ENCODE measurements at regions not wholly inside any gene's neighbourhood (a gene's known extent, or its start where the extent isn't known, plus 50 kb on each side); places are given as distances from the start of the nearest gene placed in this dataset.

DNA sequence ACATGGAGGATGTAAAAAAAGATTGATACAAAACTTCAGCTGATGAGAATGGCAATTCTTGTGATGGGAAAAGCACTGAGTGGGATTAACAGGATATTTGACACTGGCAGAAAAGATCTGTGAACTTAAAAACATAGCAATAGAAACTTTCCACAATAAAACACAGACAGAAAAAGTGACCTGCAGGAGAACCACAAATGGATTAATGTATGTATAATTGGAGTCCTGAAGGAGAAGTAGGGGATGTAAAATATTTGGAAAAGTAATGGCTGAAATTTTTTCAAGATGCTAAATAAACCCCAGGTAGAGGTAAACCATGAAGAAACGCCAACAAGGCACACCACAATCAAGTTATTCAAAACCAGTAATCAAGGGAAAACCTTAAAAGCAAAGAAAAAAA lies 130.8 kb upstream of the C14orf180 start:
- Histone ChIP-seq H3K4me3 (no peak overlapping the region), H3K9me2 (ENCODE audit: insufficient read depth) (no peaks in the 10 kb centered on the region), H3K4me2 (no peak overlapping the region), H3K36me3 (ENCODE audit: low read depth) (no peaks in the 10 kb centered on the region), H3K9me3 (ENCODE audit: insufficient read depth, low read depth) (no peaks in the 10 kb centered on the region), H2AFZ (no peak overlapping the region), H4K20me1 (ENCODE audit: insufficient read depth) (no peaks in the 10 kb centered on the region), H3F3A (ENCODE audit: insufficient read depth, low read depth) (no peaks in the 10 kb centered on the region), H3K4me1 (replicated peaks; ENCODE audit: insufficient read depth) (no peaks in the 10 kb centered on the region), H3K27me3 (ENCODE audit: insufficient read depth, low read depth) (peaks cover 85% of the 10 kb centered on the region), H3K79me2 (ENCODE audit: low read depth) (no peaks in the 10 kb centered on the region), H3K27ac (no peak overlapping the region)
- no peak for DNase-seq
- no TSS peak for BruUV-seq (replicated peaks)
- POLR2A ChIA-PET (ENCODE audit: unreplicated experiment) = no interaction called here
- TF ChIP-seq EZH2 (IDR thresholded peaks at IDR 0.05; ENCODE audit: low read depth) = no peak
- CTCF ChIA-PET = no interaction called here
- intact Hi-C loops (cut with micrococcal nuclease; ENCODE audit: unreplicated experiment) = no loop called here

GRCh38 chr14:104450811-104451401 lies 128.7 kb upstream of the C14orf180 start:
- H3K4me2 ChIP-seq = no peak overlapping the region
- no peak overlapping the region for H3K4me3 ChIP-seq
- H3K79me2 ChIP-seq (ENCODE audit: low read depth) = no peaks in the 10 kb centered on the region
- no peaks in the 10 kb centered on the region for H4K20me1 ChIP-seq (ENCODE audit: insufficient read depth)
- no peaks in the 10 kb centered on the region for H3K36me3 ChIP-seq (ENCODE audit: low read depth)
- no peaks in the 10 kb centered on the region for H3F3A ChIP-seq (ENCODE audit: insufficient read depth, low read depth)
- H3K27ac ChIP-seq = no peak overlapping the region
- H2AFZ ChIP-seq = no peak overlapping the region
- H3K9me2 ChIP-seq (ENCODE audit: insufficient read depth) = no peaks in the 10 kb centered on the region
- peaks cover 76% of the 10 kb centered on the region for H3K27me3 ChIP-seq (ENCODE audit: insufficient read depth, low read depth)
- intact Hi-C loops (cut with micrococcal nuclease; ENCODE audit: unreplicated experiment) = no loop called here
- H3K4me1 ChIP-seq (replicated peaks; ENCODE audit: insufficient read depth) = no peaks in the 10 kb centered on the region
- DNase-seq = no peak
- no peaks in the 10 kb centered on the region for H3K9me3 ChIP-seq (ENCODE audit: insufficient read depth, low read depth)
- POLR2A ChIA-PET (ENCODE audit: unreplicated experiment) = no interaction called here
- no TSS peak for BruUV-seq (replicated peaks)
- CTCF ChIA-PET = no interaction called here
- TF ChIP-seq, protein P1, sequence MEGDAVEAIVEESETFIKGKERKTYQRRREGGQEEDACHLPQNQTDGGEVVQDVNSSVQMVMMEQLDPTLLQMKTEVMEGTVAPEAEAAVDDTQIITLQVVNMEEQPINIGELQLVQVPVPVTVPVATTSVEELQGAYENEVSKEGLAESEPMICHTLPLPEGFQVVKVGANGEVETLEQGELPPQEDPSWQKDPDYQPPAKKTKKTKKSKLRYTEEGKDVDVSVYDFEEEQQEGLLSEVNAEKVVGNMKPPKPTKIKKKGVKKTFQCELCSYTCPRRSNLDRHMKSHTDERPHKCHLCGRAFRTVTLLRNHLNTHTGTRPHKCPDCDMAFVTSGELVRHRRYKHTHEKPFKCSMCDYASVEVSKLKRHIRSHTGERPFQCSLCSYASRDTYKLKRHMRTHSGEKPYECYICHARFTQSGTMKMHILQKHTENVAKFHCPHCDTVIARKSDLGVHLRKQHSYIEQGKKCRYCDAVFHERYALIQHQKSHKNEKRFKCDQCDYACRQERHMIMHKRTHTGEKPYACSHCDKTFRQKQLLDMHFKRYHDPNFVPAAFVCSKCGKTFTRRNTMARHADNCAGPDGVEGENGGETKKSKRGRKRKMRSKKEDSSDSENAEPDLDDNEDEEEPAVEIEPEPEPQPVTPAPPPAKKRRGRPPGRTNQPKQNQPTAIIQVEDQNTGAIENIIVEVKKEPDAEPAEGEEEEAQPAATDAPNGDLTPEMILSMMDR (conservative IDR thresholded peaks at IDR 0.05) = no peak
- TF ChIP-seq EZH2 (IDR thresholded peaks at IDR 0.05; ENCODE audit: low read depth) = no peak

DNA sequence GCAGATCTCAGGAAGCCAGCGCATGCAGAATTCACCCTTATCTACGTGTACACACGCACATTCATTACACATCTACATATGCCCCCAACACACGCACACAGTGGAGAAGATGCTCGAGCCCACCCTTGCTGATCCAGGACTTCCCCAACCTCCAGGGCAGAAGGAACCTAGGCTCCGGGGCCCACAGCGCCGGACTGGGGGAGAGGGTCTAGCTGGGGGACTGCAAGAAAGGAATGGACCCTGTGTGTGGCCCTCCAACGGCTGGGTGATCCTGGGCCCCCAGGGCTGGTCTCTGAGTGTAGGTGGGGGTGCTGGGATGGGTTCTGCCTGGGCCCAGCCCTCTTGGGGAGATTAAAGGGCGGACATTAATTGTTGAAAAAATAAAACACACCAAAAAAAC lies 128.1 kb upstream of the C14orf180 start:
- Histone ChIP-seq H3K36me3 (ENCODE audit: low read depth) (no peaks in the 10 kb centered on the region), H3K79me2 (ENCODE audit: low read depth) (no peaks in the 10 kb centered on the region), H3F3A (ENCODE audit: insufficient read depth, low read depth) (no peaks in the 10 kb centered on the region), H3K4me3 (no peak overlapping the region), H3K27ac (no peak overlapping the region), H3K27me3 (ENCODE audit: insufficient read depth, low read depth) (peaks cover 76% of the 10 kb centered on the region), H3K4me2 (no peak overlapping the region), H3K9me2 (ENCODE audit: insufficient read depth) (no peaks in the 10 kb centered on the region), H3K9me3 (ENCODE audit: insufficient read depth, low read depth) (no peaks in the 10 kb centered on the region), H2AFZ (no peak overlapping the region), H4K20me1 (ENCODE audit: insufficient read depth) (no peaks in the 10 kb centered on the region), H3K4me1 (replicated peaks; ENCODE audit: insufficient read depth) (no peaks in the 10 kb centered on the region)
- intact Hi-C loops (cut with micrococcal nuclease; ENCODE audit: unreplicated experiment) = no loop called here
- ChIA-PET CTCF (no interaction called here), POLR2A (ENCODE audit: unreplicated experiment) (no interaction called here)
- no TSS peak for BruUV-seq (replicated peaks)
- no peak for TF ChIP-seq EZH2 (IDR thresholded peaks at IDR 0.05; ENCODE audit: low read depth)
- TF ChIP-seq, protein P1 (conservative IDR thresholded peaks at IDR 0.05) = no peak
- DNase-seq = no peak

DNA sequence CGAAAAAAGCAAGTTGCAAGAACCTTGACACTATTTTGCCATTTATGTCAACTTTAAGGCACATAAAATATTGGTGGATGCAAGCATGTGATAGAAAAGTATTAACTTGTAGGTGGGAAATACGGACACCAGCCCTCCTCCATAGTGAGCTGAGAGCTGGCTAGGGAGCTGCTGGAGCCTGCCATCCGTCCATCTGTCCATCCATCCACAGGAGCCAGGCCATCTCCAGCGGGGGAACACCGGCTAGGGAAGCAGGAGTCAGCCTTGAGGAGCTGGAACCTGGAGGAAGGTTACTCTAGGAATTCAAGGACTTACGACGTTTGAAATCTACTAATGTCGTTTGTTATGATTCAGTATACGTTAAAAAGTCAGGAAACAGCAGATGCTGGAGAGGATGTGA lies 120.7 kb upstream of the C14orf180 start:
- DNase-seq = no peak
- Histone ChIP-seq H3K79me2 (ENCODE audit: low read depth) (no peaks in the 10 kb centered on the region), H4K20me1 (ENCODE audit: insufficient read depth) (no peaks in the 10 kb centered on the region), H3K9me3 (ENCODE audit: insufficient read depth, low read depth) (no peaks in the 10 kb centered on the region), H3F3A (ENCODE audit: insufficient read depth, low read depth) (no peaks in the 10 kb centered on the region), H3K4me1 (replicated peaks; ENCODE audit: insufficient read depth) (no peaks in the 10 kb centered on the region), H3K27me3 (ENCODE audit: insufficient read depth, low read depth) (peaks cover 55% of the 10 kb centered on the region), H3K36me3 (ENCODE audit: low read depth) (no peaks in the 10 kb centered on the region), H3K4me2 (no peak overlapping the region), H3K9me2 (ENCODE audit: insufficient read depth) (no peaks in the 10 kb centered on the region), H3K4me3 (no peak overlapping the region), H3K27ac (no peak overlapping the region), H2AFZ (no peak overlapping the region)
- BruUV-seq (replicated peaks) = no TSS peak
- POLR2A ChIA-PET (ENCODE audit: unreplicated experiment) = no interaction called here
- TF ChIP-seq EZH2 (IDR thresholded peaks at IDR 0.05; ENCODE audit: low read depth) = no peak
- TF ChIP-seq, protein P1 (conservative IDR thresholded peaks at IDR 0.05) = no peak
- intact Hi-C loops (cut with micrococcal nuclease; ENCODE audit: unreplicated experiment) = no loop called here
- CTCF ChIA-PET = no interaction called here
